ENCODE measurements at regions not wholly inside any gene's neighbourhood (a gene's known extent, or its start where the extent isn't known, plus 50 kb on each side); places are given as distances from the start of the nearest gene placed in this dataset.
"Not testable (repeated sequence)": the region's sequence is repeated elsewhere in the genome, so short reads cannot be mapped to it uniquely, and the experiment has no call there.

DNA sequence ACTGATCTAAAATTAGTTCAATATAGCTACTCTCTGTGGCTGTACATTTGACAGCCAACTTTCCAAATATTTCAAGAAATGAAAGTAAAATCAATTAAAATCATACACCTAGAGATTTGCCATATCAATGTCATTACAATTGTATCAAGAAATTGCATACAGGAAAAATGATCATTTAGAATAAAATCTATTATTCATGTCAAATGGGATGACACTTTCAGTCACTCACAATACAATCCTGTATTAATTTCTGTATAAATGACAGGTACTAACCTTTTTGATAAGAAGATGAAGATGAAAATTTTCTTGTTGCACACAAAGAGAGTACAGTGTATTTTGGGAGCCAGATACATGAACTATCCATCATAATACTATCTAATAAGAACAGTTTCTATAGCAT is 1588.9 kb upstream of the PRMT6 start:
- no peak overlapping the region for H3K27ac ChIP-seq
- H3K4me3 ChIP-seq: no peak overlapping the region
- TF ChIP-seq, protein P1, sequence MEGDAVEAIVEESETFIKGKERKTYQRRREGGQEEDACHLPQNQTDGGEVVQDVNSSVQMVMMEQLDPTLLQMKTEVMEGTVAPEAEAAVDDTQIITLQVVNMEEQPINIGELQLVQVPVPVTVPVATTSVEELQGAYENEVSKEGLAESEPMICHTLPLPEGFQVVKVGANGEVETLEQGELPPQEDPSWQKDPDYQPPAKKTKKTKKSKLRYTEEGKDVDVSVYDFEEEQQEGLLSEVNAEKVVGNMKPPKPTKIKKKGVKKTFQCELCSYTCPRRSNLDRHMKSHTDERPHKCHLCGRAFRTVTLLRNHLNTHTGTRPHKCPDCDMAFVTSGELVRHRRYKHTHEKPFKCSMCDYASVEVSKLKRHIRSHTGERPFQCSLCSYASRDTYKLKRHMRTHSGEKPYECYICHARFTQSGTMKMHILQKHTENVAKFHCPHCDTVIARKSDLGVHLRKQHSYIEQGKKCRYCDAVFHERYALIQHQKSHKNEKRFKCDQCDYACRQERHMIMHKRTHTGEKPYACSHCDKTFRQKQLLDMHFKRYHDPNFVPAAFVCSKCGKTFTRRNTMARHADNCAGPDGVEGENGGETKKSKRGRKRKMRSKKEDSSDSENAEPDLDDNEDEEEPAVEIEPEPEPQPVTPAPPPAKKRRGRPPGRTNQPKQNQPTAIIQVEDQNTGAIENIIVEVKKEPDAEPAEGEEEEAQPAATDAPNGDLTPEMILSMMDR (IDR thresholded peaks at IDR 0.05; ENCODE audit: low read depth, low read length): no peak

GRCh38 chr1:105470541-105470940 is 1585.9 kb upstream of the PRMT6 start:
- not testable (repeated sequence) for H3K4me3 ChIP-seq; H3K27ac ChIP-seq; H3K9me3 ChIP-seq (ENCODE audit: low read depth); H3K36me3 ChIP-seq; DNase-seq (ENCODE audit: low read depth in 1 of 2, low spot score in 1 of 2); H3K4me1 ChIP-seq (ENCODE audit: low read depth); H3K27me3 ChIP-seq

More for the DNA sequence above, 1588.9 kb upstream of the PRMT6 start:
- no peaks in the 10 kb centered on the region for H3K27me3 ChIP-seq
- H3K9me3 ChIP-seq (ENCODE audit: low read depth): no peaks in the 10 kb centered on the region
- no peaks in the 10 kb centered on the region for H3K36me3 ChIP-seq
- no peaks in the 10 kb centered on the region for H3K4me1 ChIP-seq (ENCODE audit: low read depth)
- DNase-seq (ENCODE audit: low read depth in 1 of 2, low spot score in 1 of 2): no peak

GRCh38 chr1:105483436-105483835 is 1573.0 kb upstream of the PRMT6 start:
- H3K4me1 ChIP-seq (ENCODE audit: low read depth): no peaks in the 10 kb centered on the region
- TF ChIP-seq, protein P1 (IDR thresholded peaks at IDR 0.05; ENCODE audit: low read depth, low read length): no peak
- DNase-seq (ENCODE audit: low read depth in 1 of 2, low spot score in 1 of 2): no peak
- H3K4me3 ChIP-seq: no peak overlapping the region
- no peak overlapping the region for H3K27ac ChIP-seq
- H3K9me3 ChIP-seq (ENCODE audit: low read depth): no peaks in the 10 kb centered on the region
- H3K36me3 ChIP-seq: no peaks in the 10 kb centered on the region
- no peaks in the 10 kb centered on the region for H3K27me3 ChIP-seq

- H3K4me3 ChIP-seq: no peak overlapping the region
- TF ChIP-seq, protein P1 (IDR thresholded peaks at IDR 0.05; ENCODE audit: low read depth, low read length): no peak
- no peak overlapping the region for H3K27ac ChIP-seq
- no peaks in the 10 kb centered on the region for H3K36me3 ChIP-seq
- no peaks in the 10 kb centered on the region for H3K27me3 ChIP-seq
- no peaks in the 10 kb centered on the region for H3K4me1 ChIP-seq (ENCODE audit: low read depth)
- no peak for DNase-seq (ENCODE audit: low read depth in 1 of 2, low spot score in 1 of 2)
- H3K9me3 ChIP-seq (ENCODE audit: low read depth): no peaks in the 10 kb centered on the region
Observed at GRCh38 chr1:105485207-105485606, 1571.3 kb upstream of the PRMT6 start.

DNA sequence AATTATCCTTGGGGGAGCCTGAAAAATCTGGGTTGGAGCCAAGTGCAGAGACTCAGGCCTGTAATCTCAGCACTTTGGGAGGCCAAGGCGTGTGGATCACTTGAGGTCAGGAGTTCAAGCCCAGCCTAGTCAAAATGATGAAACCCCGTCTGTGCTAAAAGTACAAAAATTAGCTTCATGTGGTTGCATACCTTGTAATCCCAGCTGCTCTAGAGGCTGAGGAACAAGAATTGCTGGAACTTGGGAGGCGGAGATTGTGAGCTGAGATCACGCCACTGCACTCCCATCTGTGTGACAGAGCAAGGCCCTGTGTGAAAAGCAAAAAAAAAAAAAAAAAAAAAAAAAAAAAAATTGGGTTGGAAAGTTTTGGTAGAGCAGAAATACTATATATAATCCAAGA is 1563.6 kb upstream of the PRMT6 start:
- Histone ChIP-seq H3K36me3 (no peaks in the 10 kb centered on the region), H3K27me3 (no peaks in the 10 kb centered on the region), H3K4me3 (no peak overlapping the region), H3K27ac (no peak overlapping the region), H3K4me1 (ENCODE audit: low read depth) (no peaks in the 10 kb centered on the region), H3K9me3 (ENCODE audit: low read depth) (no peaks in the 10 kb centered on the region)
- TF ChIP-seq, protein P1 (IDR thresholded peaks at IDR 0.05; ENCODE audit: low read depth, low read length): no peak
- DNase-seq (ENCODE audit: low read depth in 1 of 2, low spot score in 1 of 2): no peak

DNA sequence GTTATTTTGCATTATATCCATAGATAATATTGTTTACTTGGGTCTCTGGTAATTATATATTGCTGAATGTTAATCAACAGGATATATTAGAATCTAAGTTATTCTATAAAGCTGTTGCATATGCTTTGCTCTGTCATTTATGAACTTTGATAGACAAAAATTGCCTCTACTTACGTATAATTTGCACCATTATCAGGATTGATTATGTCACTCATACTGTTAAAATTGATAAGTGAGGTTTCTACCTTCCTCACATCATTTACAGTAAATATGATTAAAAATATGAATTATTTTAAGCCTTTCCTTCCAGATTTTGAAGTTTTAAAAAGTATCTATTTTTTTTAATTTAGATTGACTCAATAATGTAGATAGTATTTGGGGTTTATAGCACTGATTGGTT is 1540.4 kb upstream of the PRMT6 start:
- H3K27me3 ChIP-seq: no peaks in the 10 kb centered on the region
- H3K27ac ChIP-seq: no peak overlapping the region
- no peaks in the 10 kb centered on the region for H3K36me3 ChIP-seq
- TF ChIP-seq, protein P1 (IDR thresholded peaks at IDR 0.05; ENCODE audit: low read depth, low read length): no peak
- no peaks in the 10 kb centered on the region for H3K9me3 ChIP-seq (ENCODE audit: low read depth)
- no peak overlapping the region for H3K4me3 ChIP-seq
- no peaks in the 10 kb centered on the region for H3K4me1 ChIP-seq (ENCODE audit: low read depth)
- DNase-seq (ENCODE audit: low read depth in 1 of 2, low spot score in 1 of 2): no peak

All from cardiac muscle cell (in vitro differentiated cells and primary cell).